H1 (cell line): ENCODE measurements at regions not wholly inside any gene's neighbourhood (a gene's known extent, or its start where the extent isn't known, plus 50 kb on each side); places are given as distances from the start of the nearest gene placed in this dataset.

Experiments
- CTCF ChIA-PET: fragments of 300-600 bp; sonication (Branson Sonifier 250); formaldehyde crosslinking; loops from one replicate; lab custom pipeline; 2021; ENCODE audit not compliant: partially characterized antibody; lab: Charles Lee
- POLR2A ChIA-PET: fragments of 300-600 bp; sonication (Branson Sonifier 250); formaldehyde crosslinking; loops from one replicate; lab custom pipeline; 2021; ENCODE audit warnings: inconsistent platforms; ENCODE audit not compliant: partially characterized antibody; lab: Charles Lee
- DNase-seq, 2 experiments: peaks; one replicate each; pipeline versions ENCODE4 v3.0.0 to v3.0.0-alpha.2; 2010 to 2022; ENCODE audit warnings: low spot score in 2 of 2, low read depth in 1 of 2, mixed read lengths in 1 of 2
- FAIRE-seq: peaks from 2 replicates; lab custom pipeline; 2011; peaks lifted over from hg19 to GRCh38; lab: Jason Lieb, UNC
- H2AFZ ChIP-seq: 2 replicates; pipeline ENCODE4 v1.8.1; 2012; ENCODE audit warnings: low read length, inconsistent platforms
- H2AK5ac ChIP-seq: 2 replicates; pipeline ENCODE4 v1.6.1; 2013; ENCODE audit warnings: low read depth, low read length
- H2BK120ac ChIP-seq: replicated peaks from 2 replicates; pipeline ENCODE3; 2013; ENCODE audit warnings: low read depth, low read length, inconsistent platforms
- H2BK12ac ChIP-seq: 2 replicates; pipeline ENCODE4 v1.6.1; 2013; ENCODE audit warnings: low read depth, low read length
- H2BK15ac ChIP-seq: 2 replicates; pipeline ENCODE4 v1.6.1; 2013; ENCODE audit warnings: low read length
- H2BK20ac ChIP-seq: 2 replicates; pipeline ENCODE4 v1.6.1; 2013; ENCODE audit warnings: low read length
- H2BK5ac ChIP-seq: 2 replicates; pipeline ENCODE4 v1.6.1; 2013; ENCODE audit warnings: low read depth, low read length
- H3K14ac ChIP-seq: 2 replicates; pipeline ENCODE4 v1.6.1; 2013; ENCODE audit warnings: inconsistent platforms; ENCODE audit not compliant: insufficient read length
- H3K18ac ChIP-seq: 2 replicates; pipeline ENCODE4 v1.6.1; 2013; ENCODE audit warnings: low read length; ENCODE audit errors: extremely low read depth
- H3K23ac ChIP-seq: 2 replicates; pipeline ENCODE4 v1.6.1; 2013; ENCODE audit warnings: inconsistent platforms; ENCODE audit not compliant: insufficient read length
- H3K23me2 ChIP-seq: 2 replicates; pipeline ENCODE4 v1.6.1; 2013; ENCODE audit warnings: low read depth, low read length
- H3K27ac ChIP-seq: 2 replicates; pipeline ENCODE4 v1.6.1; 2011; ENCODE audit warnings: low read depth, low read length, inconsistent platforms
- H3K27me3 ChIP-seq, 4 experiments: replicated peaks in 1 of 4; 1 replicate in 1 of 4; 2 replicates in 3 of 4; pipeline versions ENCODE4 v1.6.1 to v1.8.1; 2011 to 2013; ENCODE audit warnings: low read length in 3 of 4, mild to moderate bottlenecking in 3 of 4, inconsistent platforms in 2 of 4, mixed read lengths in 2 of 4, moderate library complexity in 1 of 4; ENCODE audit not compliant: control insufficient read depth in 3 of 4, insufficient read depth in 3 of 4; ENCODE audit errors: extremely low read depth in 1 of 4
- H3K36me3 ChIP-seq, 4 experiments: 2 replicates each; pipeline versions ENCODE4 v1.6.1 to v1.8.1; 2011 to 2013; ENCODE audit warnings: mild to moderate bottlenecking in 4 of 4, low read length in 3 of 4, moderate library complexity in 2 of 4, control low read depth in 1 of 4, inconsistent platforms in 1 of 4; ENCODE audit not compliant: insufficient read depth in 4 of 4, control insufficient read depth in 2 of 4
- H3K4ac ChIP-seq: replicated peaks from 2 replicates; pipeline ENCODE3; 2013; ENCODE audit warnings: low read length, low read depth, mixed read lengths, inconsistent platforms; ENCODE audit not compliant: insufficient read length
- H3K4me1 ChIP-seq, 4 experiments: replicated peaks in 1 of 4; 1 replicate in 1 of 4; 2 replicates in 3 of 4; pipeline versions ENCODE4 v1.6.1 to v1.8.1; 2011 to 2013; ENCODE audit warnings: low read length in 3 of 4, inconsistent platforms in 2 of 4, mixed read lengths in 1 of 4; ENCODE audit not compliant: insufficient read depth in 4 of 4, control insufficient read depth in 3 of 4
- H3K4me2 ChIP-seq, 2 experiments: 2 replicates each; pipeline versions ENCODE4 v1.6.1 to v1.8.1; 2011 to 2013; ENCODE audit warnings: low read depth in 2 of 2, low read length in 2 of 2, control low read depth in 1 of 2, inconsistent platforms in 1 of 2, mild to moderate bottlenecking in 1 of 2; ENCODE audit not compliant: insufficient read depth in 1 of 2
- H3K4me3 ChIP-seq, 4 experiments: fragments of 200-600, 300-600 bp in 1 of 4; sonication (generic), shearing (Covaris generic), sonication (Bioruptor Twin) in 1 of 4; 2 replicates each; pipeline versions ENCODE4 v1.5.1 to v1.8.1; 2011 to 2016; ENCODE audit warnings: low read length in 4 of 4, low read depth in 3 of 4, control low read depth in 2 of 4, inconsistent platforms in 2 of 4, mild to moderate bottlenecking in 2 of 4, mixed read lengths in 1 of 4, moderate library complexity in 1 of 4; ENCODE audit not compliant: insufficient read depth in 2 of 4; ENCODE audit errors: extremely low read depth in 1 of 4
- H3K56ac ChIP-seq: replicated peaks from 2 replicates; pipeline ENCODE3; 2013; ENCODE audit warnings: low read depth, mild to moderate bottlenecking, mixed read lengths, low read length, inconsistent platforms; ENCODE audit not compliant: insufficient read length
- H3K79me1 ChIP-seq: 2 replicates; pipeline ENCODE4 v1.6.1; 2013; ENCODE audit warnings: low read depth, low read length, control low read depth
- H3K79me2 ChIP-seq, 2 experiments: 2 replicates each; pipeline versions ENCODE4 v1.6.1 to v1.8.1; 2012 to 2013; ENCODE audit warnings: low read length in 2 of 2, mild to moderate bottlenecking in 2 of 2, inconsistent platforms in 1 of 2; ENCODE audit not compliant: insufficient read depth in 2 of 2, control insufficient read depth in 1 of 2
- H3K9ac ChIP-seq, 4 experiments: replicated peaks in 1 of 4; 1 replicate in 1 of 4; 2 replicates in 3 of 4; pipeline versions ENCODE4 v1.6.1 to v1.8.1; 2011 to 2013; ENCODE audit warnings: low read depth in 3 of 4, low read length in 3 of 4, control low read depth in 2 of 4, mild to moderate bottlenecking in 2 of 4, moderate library complexity in 2 of 4, inconsistent platforms in 1 of 4; ENCODE audit errors: extremely low read depth in 1 of 4
- H3K9me3 ChIP-seq, 2 experiments: 2 replicates each; pipeline versions ENCODE4 v1.6.1 to v1.8.1; 2012 to 2013; ENCODE audit warnings: mild to moderate bottlenecking in 2 of 2, moderate library complexity in 2 of 2, control low read depth in 1 of 2, inconsistent platforms in 1 of 2, low read depth in 1 of 2, low read length in 1 of 2, mixed read lengths in 1 of 2; ENCODE audit not compliant: insufficient read depth in 2 of 2
- H4K20me1 ChIP-seq, 2 experiments: replicated peaks in 1 of 2; 2 replicates each; pipeline versions ENCODE3 to v1.8.1; 2011 to 2013; ENCODE audit warnings: inconsistent platforms in 2 of 2, low read length in 2 of 2, mild to moderate bottlenecking in 1 of 2; ENCODE audit not compliant: insufficient read depth in 2 of 2, control insufficient read depth in 1 of 2
- H4K5ac ChIP-seq: 2 replicates; pipeline ENCODE4 v1.6.1; 2013; ENCODE audit warnings: low read length, low read depth, mixed read lengths, inconsistent platforms; ENCODE audit not compliant: insufficient read length
- H4K8ac ChIP-seq: 2 replicates; pipeline ENCODE4 v1.8.0; 2013; ENCODE audit warnings: mild to moderate bottlenecking, moderate library complexity, low read length, inconsistent platforms; ENCODE audit not compliant: insufficient read depth; ENCODE audit errors: extremely low read depth
- H4K91ac ChIP-seq: replicated peaks from 2 replicates; pipeline ENCODE3; 2013; ENCODE audit warnings: low read length, mixed read lengths, inconsistent platforms; ENCODE audit not compliant: insufficient read length
- BACH1 ChIP-seq: IDR thresholded peaks from 2 replicates; pipeline ENCODE4 v1.6.1; 2012; ENCODE audit warnings: low read length, improper control_type of control experiment
- CHD2 ChIP-seq: IDR thresholded peaks from 2 replicates; pipeline ENCODE4 v1.6.1; 2012; ENCODE audit warnings: low read length, improper control_type of control experiment
- CREB1 ChIP-seq: IDR thresholded peaks from 2 replicates; pipeline ENCODE4 v1.6.1; 2012; ENCODE audit warnings: inconsistent platforms
- POU5F1 ChIP-seq: IDR thresholded peaks from 2 replicates; pipeline ENCODE4 v1.6.1; 2011; ENCODE audit warnings: low read depth, mild to moderate bottlenecking, low read length, moderate library complexity
- SIRT6 ChIP-seq: IDR thresholded peaks from one replicate; pipeline ENCODE4 v1.7.1; 2012; ENCODE audit warnings: low read length, inconsistent platforms
- TEAD4 ChIP-seq: IDR thresholded peaks from 2 replicates; pipeline ENCODE4 v1.6.1; 2012; ENCODE audit warnings: low read depth, low read length, inconsistent platforms, mixed read lengths
- WGBS, 2 experiments: shearing (Covaris generic) in 1 of 2; methylation state at CpG; one replicate each; pipeline versions ENCODE4 v1.1.6 to v1.1.7; 2013 to 2015; ENCODE audit warnings: low lambda C conversion rate in 2 of 2, mixed read lengths in 2 of 2, inconsistent platforms in 1 of 2, low coverage in 1 of 2, missing lambda C conversion rate in 1 of 2; ENCODE audit not compliant: insufficient replicate concordance in 2 of 2, insufficient coverage in 1 of 2, insufficient read length in 1 of 2; ENCODE audit errors: extremely low coverage in 1 of 2, missing lambda C conversion rate in 1 of 2; 5-methylcytosine and 5-hydroxymethylcytosine counted together
- TF ChIP-seq, protein P1 (sequence below), 3 experiments: IDR thresholded peaks; 1 replicate in 2 of 3; 2 replicates in 1 of 3; pipeline versions ENCODE4 v1.5.1 to v1.6.1; 2011; ENCODE audit warnings: low read length in 3 of 3, mild to moderate bottlenecking in 3 of 3, inconsistent platforms in 2 of 3, low read depth in 1 of 3, moderate library complexity in 1 of 3; ENCODE audit not compliant: insufficient read depth in 1 of 3; ENCODE audit errors: control extremely low read depth in 1 of 3
- TF ChIP-seq, protein P2 (sequence below): IDR thresholded peaks from 2 replicates; pipeline ENCODE4 v1.6.1; 2011; ENCODE audit warnings: low read length, improper control_type of control experiment

DNA sequence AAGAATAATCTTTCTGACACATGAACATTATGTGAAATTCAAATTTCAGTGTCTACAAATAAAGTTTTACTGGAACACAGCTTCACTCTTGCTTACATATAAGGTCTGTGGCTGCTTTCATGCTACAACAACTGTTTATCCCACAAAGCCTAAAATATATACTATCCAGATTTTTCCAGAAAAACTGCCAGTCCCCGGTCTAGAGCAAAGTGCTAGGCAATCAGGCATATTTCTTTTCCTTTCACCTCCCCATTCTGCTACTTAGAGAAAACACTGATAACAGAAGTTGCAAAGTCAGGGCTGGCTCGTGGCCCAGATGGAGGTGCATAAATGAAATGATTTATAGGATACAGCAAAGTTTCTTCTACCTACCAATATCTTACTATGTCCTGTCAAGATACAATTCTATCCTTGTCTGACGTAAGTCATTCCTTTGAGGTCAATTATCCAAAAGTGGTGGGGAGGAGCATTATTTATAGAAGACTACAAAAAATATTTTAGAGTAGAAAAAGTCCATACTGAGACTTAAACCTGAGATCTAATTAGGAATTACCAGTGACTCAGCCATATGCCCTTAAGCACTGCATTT lies 384.1 kb downstream of the NXPH1 start:
- Histone ChIP-seq H3K4me1 (no peaks in the 10 kb centered on the region), H3K79me2 (no peaks in the 10 kb centered on the region), H3K36me3 (no peaks in the 10 kb centered on the region), H3K9ac (no peak overlapping the region), H3K9me3 (no peaks in the 10 kb centered on the region), H2AK5ac (no peak overlapping the region), H3K23ac (no peak overlapping the region), H4K8ac (no peak overlapping the region), H2BK15ac (no peak overlapping the region), H3K56ac (no peak overlapping the region), H4K5ac (no peak overlapping the region), H3K4me3 (no peak overlapping the region), H3K27ac (no peak overlapping the region), H3K23me2 (no peaks in the 10 kb centered on the region), H4K91ac (no peak overlapping the region), H2BK12ac (no peak overlapping the region), H3K18ac (no peak overlapping the region), H3K79me1 (no peaks in the 10 kb centered on the region), H3K4me2 (no peak overlapping the region), H2BK120ac (no peak overlapping the region), H3K4ac (no peak overlapping the region), H2BK20ac (no peak overlapping the region), H2BK5ac (no peak overlapping the region), H2AFZ (no peak overlapping the region), H3K14ac (no peak overlapping the region), H4K20me1 (no peaks in the 10 kb centered on the region), H3K27me3 (no peaks in the 10 kb centered on the region)
- DNase-seq = no peak
- ChIA-PET CTCF (interaction anchor here (1.0 to 1.6 kb wide), 2 partner anchors 51 to 379 kb away, joined by 3 to 4 read pairs; no protein-coding TSS in a partner anchor), POLR2A (no interaction called here)
- TF ChIP-seq CHD2 (no peak), TEAD4 (no peak), POU5F1 (no peak), BACH1 (no peak), CREB1 (no peak), SIRT6 (no peak)
- TF ChIP-seq, protein P1, sequence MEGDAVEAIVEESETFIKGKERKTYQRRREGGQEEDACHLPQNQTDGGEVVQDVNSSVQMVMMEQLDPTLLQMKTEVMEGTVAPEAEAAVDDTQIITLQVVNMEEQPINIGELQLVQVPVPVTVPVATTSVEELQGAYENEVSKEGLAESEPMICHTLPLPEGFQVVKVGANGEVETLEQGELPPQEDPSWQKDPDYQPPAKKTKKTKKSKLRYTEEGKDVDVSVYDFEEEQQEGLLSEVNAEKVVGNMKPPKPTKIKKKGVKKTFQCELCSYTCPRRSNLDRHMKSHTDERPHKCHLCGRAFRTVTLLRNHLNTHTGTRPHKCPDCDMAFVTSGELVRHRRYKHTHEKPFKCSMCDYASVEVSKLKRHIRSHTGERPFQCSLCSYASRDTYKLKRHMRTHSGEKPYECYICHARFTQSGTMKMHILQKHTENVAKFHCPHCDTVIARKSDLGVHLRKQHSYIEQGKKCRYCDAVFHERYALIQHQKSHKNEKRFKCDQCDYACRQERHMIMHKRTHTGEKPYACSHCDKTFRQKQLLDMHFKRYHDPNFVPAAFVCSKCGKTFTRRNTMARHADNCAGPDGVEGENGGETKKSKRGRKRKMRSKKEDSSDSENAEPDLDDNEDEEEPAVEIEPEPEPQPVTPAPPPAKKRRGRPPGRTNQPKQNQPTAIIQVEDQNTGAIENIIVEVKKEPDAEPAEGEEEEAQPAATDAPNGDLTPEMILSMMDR (IDR thresholded peaks at IDR 0.05; ENCODE audit: control extremely low read depth in 1 of 3, insufficient read depth in 1 of 3, low read depth in 1 of 3, low read length in 3 of 3) = no peak
- TF ChIP-seq, protein P2, sequence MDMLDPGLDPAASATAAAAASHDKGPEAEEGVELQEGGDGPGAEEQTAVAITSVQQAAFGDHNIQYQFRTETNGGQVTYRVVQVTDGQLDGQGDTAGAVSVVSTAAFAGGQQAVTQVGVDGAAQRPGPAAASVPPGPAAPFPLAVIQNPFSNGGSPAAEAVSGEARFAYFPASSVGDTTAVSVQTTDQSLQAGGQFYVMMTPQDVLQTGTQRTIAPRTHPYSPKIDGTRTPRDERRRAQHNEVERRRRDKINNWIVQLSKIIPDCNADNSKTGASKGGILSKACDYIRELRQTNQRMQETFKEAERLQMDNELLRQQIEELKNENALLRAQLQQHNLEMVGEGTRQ = no peak
- WGBS, 2 experiments = 96% methylated on average over 3 of the region's 3 CpGs; no CpG with 5 or more reads in 1 of the 2 experiments
- no peak for FAIRE-seq
